Ascending aorta (tissue), 2 donors: ENCODE measurements at regions not wholly inside any gene's neighbourhood (a gene's known extent, or its start where the extent isn't known, plus 50 kb on each side); places are given as distances from the start of the nearest gene placed in this dataset.

ENCODE experiments used
- DNase-seq, 2 donors: peaks; one replicate each; pipeline ENCODE4 v3.0.0-alpha.2; 2019; ENCODE audit warnings: low spot score in 2 of 2
- H3K27ac ChIP-seq, 2 donors: fragments of 200-600 bp; sonication (generic); one replicate each; pipeline ENCODE4 v1.5.1; 2016 to 2017; ENCODE audit warnings: mild to moderate bottlenecking in 1 of 2
- H3K27me3 ChIP-seq: fragments of 200-600 bp; sonication (generic); one replicate; pipeline ENCODE4 v1.5.1; 2017
- H3K36me3 ChIP-seq, 2 donors: fragments of 200-600 bp; sonication (generic); one replicate each; pipeline ENCODE4 v1.5.1; 2016
- H3K4me1 ChIP-seq, 2 donors: fragments of 200-600 bp; sonication (generic); one replicate each; pipeline ENCODE4 v1.5.1; 2016 to 2017; ENCODE audit warnings: mild to moderate bottlenecking in 1 of 2
- H3K4me3 ChIP-seq, 2 donors: fragments of 200-600 bp; sonication (generic); one replicate each; pipeline ENCODE4 v1.5.1; 2016 to 2017; ENCODE audit warnings: mild to moderate bottlenecking in 1 of 2
- H3K9me3 ChIP-seq, 2 donors: fragments of 200-600 bp; sonication (generic); one replicate each; pipeline ENCODE4 v1.5.1; 2016
- intact Hi-C: fragments of 100-400 bp; cut with DNase I; formaldehyde crosslinking; loops from one replicate; pipeline ENCODE4 v1.15.1; 2023
- TF ChIP-seq, protein P1 (sequence below), 3 experiments: fragments of 200-600 bp in 2 of 3; fragments of 450-650 bp in 1 of 3; sonication (generic) in 2 of 3; IDR thresholded peaks; one replicate each; pipeline ENCODE4 v1.5.1; 2016 to 2019; ENCODE audit warnings: antibody characterized with exemption in 3 of 3, mild to moderate bottlenecking in 1 of 3, moderate library complexity in 1 of 3

DNA sequence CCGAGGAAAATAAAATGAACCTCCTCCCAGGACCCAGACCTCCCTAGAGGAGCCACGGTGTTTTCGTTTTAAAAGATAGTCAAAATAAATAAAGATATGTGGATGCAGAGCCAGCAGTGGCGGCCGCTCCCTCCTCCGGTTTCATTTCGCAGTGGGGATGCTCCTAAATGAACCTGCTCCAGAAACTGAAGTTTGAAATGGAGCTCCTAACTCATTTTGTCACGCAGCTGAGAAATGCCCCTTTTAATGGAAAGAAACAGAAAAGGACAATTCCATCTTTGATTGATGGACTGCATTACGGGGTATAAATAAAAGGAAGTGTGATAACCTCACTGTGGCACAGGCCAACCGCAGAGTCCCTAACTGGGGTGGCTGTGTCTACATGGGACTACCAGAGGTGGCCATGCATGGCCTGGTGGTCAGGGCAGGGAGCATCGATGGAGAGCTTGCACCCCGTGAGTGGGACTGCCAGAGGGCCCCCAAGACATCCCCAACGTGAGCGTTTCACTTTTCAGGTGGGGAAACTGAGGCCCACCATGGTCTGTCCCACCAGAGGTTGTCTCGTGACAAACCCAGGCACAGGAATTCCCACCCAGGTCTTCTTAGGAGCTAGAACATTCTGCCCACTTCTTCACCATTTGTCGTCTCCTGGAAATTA lies 426.6 kb downstream of the BRD1 start:
- intact Hi-C loops = no loop called here
- H3K4me1 ChIP-seq = no peaks in the 10 kb centered on the region
- H3K27me3 ChIP-seq = no peaks in the 10 kb centered on the region
- TF ChIP-seq, protein P1, sequence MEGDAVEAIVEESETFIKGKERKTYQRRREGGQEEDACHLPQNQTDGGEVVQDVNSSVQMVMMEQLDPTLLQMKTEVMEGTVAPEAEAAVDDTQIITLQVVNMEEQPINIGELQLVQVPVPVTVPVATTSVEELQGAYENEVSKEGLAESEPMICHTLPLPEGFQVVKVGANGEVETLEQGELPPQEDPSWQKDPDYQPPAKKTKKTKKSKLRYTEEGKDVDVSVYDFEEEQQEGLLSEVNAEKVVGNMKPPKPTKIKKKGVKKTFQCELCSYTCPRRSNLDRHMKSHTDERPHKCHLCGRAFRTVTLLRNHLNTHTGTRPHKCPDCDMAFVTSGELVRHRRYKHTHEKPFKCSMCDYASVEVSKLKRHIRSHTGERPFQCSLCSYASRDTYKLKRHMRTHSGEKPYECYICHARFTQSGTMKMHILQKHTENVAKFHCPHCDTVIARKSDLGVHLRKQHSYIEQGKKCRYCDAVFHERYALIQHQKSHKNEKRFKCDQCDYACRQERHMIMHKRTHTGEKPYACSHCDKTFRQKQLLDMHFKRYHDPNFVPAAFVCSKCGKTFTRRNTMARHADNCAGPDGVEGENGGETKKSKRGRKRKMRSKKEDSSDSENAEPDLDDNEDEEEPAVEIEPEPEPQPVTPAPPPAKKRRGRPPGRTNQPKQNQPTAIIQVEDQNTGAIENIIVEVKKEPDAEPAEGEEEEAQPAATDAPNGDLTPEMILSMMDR (IDR thresholded peaks at IDR 0.05) = no peak
- no peak for DNase-seq
- no peak overlapping the region for H3K27ac ChIP-seq
- H3K36me3 ChIP-seq = no peaks in the 10 kb centered on the region
- peaks cover 0 to 5% of the 10 kb centered on the region in 2 donors for H3K9me3 ChIP-seq
- no peak overlapping the region for H3K4me3 ChIP-seq

- TF ChIP-seq, protein P1 (IDR thresholded peaks at IDR 0.05) = no peak
- intact Hi-C loops = no loop called here
- Histone ChIP-seq H3K36me3 (no peaks in the 10 kb centered on the region), H3K27ac (no peak overlapping the region), H3K27me3 (no peaks in the 10 kb centered on the region), H3K4me3 (no peak overlapping the region), H3K9me3 (peaks cover 0 to 5% of the 10 kb centered on the region in 2 donors), H3K4me1 (no peaks in the 10 kb centered on the region)
- no peak for DNase-seq
Observed at GRCh38 chr22:49400136-49400940, 427.3 kb downstream of the BRD1 start.

DNA sequence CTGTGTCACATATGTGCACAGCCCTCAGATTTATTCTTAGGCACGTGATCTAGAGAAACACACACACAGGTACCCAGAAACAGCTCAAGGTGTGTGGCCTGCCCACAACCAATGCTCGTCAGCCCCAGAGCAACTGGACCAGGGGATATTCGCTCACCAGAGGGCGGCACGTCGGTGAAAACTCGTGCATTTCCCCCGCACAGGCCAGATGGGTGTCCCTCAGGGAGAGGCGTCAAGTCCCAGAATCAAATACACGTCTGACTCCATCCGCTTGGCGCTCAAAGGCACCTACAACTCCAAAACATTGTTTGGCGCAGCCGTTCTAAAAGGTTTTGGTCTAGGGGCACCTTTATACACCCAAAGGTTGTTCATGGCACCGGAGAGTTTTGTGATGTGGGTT lies 429.0 kb downstream of the BRD1 start:
- DNase-seq = peak in 1 of 2 donors; percentile 44
- Histone ChIP-seq H3K27me3 (no peaks in the 10 kb centered on the region), H3K36me3 (no peaks in the 10 kb centered on the region), H3K27ac (no peak overlapping the region), H3K4me1 (no peaks in the 10 kb centered on the region), H3K4me3 (no peak overlapping the region), H3K9me3 (peaks cover 0 to 9% of the 10 kb centered on the region in 2 donors)
- TF ChIP-seq, protein P1 (IDR thresholded peaks at IDR 0.05) = no peak
- intact Hi-C loops = no loop called here

- H3K27me3 ChIP-seq = no peaks in the 10 kb centered on the region
- no peaks in the 10 kb centered on the region for H3K4me1 ChIP-seq
- peak in 1 of 2 donors; percentile 42 for DNase-seq
- H3K36me3 ChIP-seq = no peaks in the 10 kb centered on the region
- H3K9me3 ChIP-seq = peaks cover 0 to 6% of the 10 kb centered on the region in 2 donors
- H3K4me3 ChIP-seq = no peak overlapping the region
- TF ChIP-seq, protein P1 (IDR thresholded peaks at IDR 0.05) = no peak
- intact Hi-C loops = no loop called here
- H3K27ac ChIP-seq = no peak overlapping the region
Observed at GRCh38 chr22:49398115-49398514, 429.6 kb downstream of the BRD1 start.

- Histone ChIP-seq H3K36me3 (no peaks in the 10 kb centered on the region), H3K4me3 (no peak overlapping the region), H3K9me3 (peaks cover 0 to 4% of the 10 kb centered on the region in 2 donors), H3K27me3 (no peaks in the 10 kb centered on the region), H3K27ac (no peak overlapping the region), H3K4me1 (no peaks in the 10 kb centered on the region)
- TF ChIP-seq, protein P1 (IDR thresholded peaks at IDR 0.05) = no peak
- intact Hi-C loops = no loop called here
- no peak for DNase-seq
Observed at GRCh38 chr22:49396817-49397216, 430.9 kb downstream of the BRD1 start.
